HG02798 (cell line): ENCODE measurements at regions not wholly inside any gene's neighbourhood (a gene's known extent, or its start where the extent isn't known, plus 50 kb on each side); places are given as distances from the start of the nearest gene placed in this dataset.
"Not testable (repeated sequence)": the region's sequence is repeated elsewhere in the genome, so short reads cannot be mapped to it uniquely, and the experiment has no call there.

ENCODE experiments used
- ATAC-seq: cut with Tn5 transposase; IDR thresholded peaks from one replicate; pipeline ENCODE4 v1.9.1; 2021; ENCODE audit warnings: mild to moderate bottlenecking; ENCODE audit not compliant: unreplicated experiment, poor library complexity

- ATAC-seq, result peak; percentile 42
Measured at GRCh38 chr5:83001796-83002381, 75.3 kb downstream of the TMEM167A start.

GRCh38 chr5:83000922-83001321 is 76.3 kb downstream of the TMEM167A start:
- no peak for ATAC-seq

GRCh38 chr5:83000428-83000827 is 76.8 kb downstream of the TMEM167A start:
- no peak for ATAC-seq

GRCh38 chr5:82993416-82993815 is 83.8 kb downstream of the TMEM167A start:
- ATAC-seq, result no peak

GRCh38 chr5:82992646-82993045 is 84.5 kb downstream of the TMEM167A start:
- no peak for ATAC-seq

GRCh38 chr5:82991678-82992323 is 85.4 kb downstream of the TMEM167A start:
- no peak for ATAC-seq

- ATAC-seq, result no peak
Measured at GRCh38 chr5:82991059-82991458, 86.1 kb downstream of the TMEM167A start.

- no peak for ATAC-seq
Measured at GRCh38 chr5:82987188-82987587, 90.0 kb downstream of the TMEM167A start.

GRCh38 chr5:82986404-82986803 is 90.8 kb downstream of the TMEM167A start:
- no peak for ATAC-seq

- ATAC-seq, result no peak
Measured at GRCh38 chr5:82985763-82986162, 91.4 kb downstream of the TMEM167A start.

- ATAC-seq, result no peak
Measured at GRCh38 chr5:82984786-82985735, 92.1 kb downstream of the TMEM167A start.

GRCh38 chr5:82982846-82983245 is 94.3 kb downstream of the TMEM167A start:
- ATAC-seq, result no peak

- not testable (repeated sequence) for ATAC-seq
Measured at GRCh38 chr5:82976887-82977286, 100.3 kb downstream of the TMEM167A start.

GRCh38 chr5:82975812-82976211 is 101.4 kb downstream of the TMEM167A start:
- ATAC-seq, result no peak

- ATAC-seq, result no peak
Measured at GRCh38 chr5:82975396-82975795, 101.8 kb downstream of the TMEM167A start.

GRCh38 chr5:82974346-82974745 is 102.8 kb downstream of the TMEM167A start:
- not testable (repeated sequence) for ATAC-seq

- no peak for ATAC-seq
Measured at GRCh38 chr5:82971901-82972300, 105.3 kb downstream of the TMEM167A start.

GRCh38 chr5:82971034-82971806 is 106.0 kb downstream of the TMEM167A start:
- ATAC-seq, result not testable (repeated sequence)

- ATAC-seq, result not testable (repeated sequence)
Measured at GRCh38 chr5:82969221-82969976, 107.8 kb downstream of the TMEM167A start.

- ATAC-seq, result no peak
Measured at GRCh38 chr5:82967072-82967471, 110.1 kb downstream of the TMEM167A start.
